Psoas muscle (tissue), 7 donors: ENCODE measurements at regions not wholly inside any gene's neighbourhood (a gene's known extent, or its start where the extent isn't known, plus 50 kb on each side); places are given as distances from the start of the nearest gene placed in this dataset.

Source experiments
- ATAC-seq, 4 donors: fragments of 200-7000 bp; cut with Tn5 transposase; one replicate each; pipeline ENCODE4 v1.9.1; 2020; ENCODE audit warnings: moderate library complexity in 3 of 4, mild to moderate bottlenecking in 2 of 4
- DNase-seq, 2 donors: peaks; one replicate each; pipeline ENCODE4 v3.0.0-alpha.2; 2020
- H3K27ac ChIP-seq: fragments of 200-600 bp; one replicate; pipeline ENCODE4 v1.8.0; 2022
- H3K27me3 ChIP-seq, 3 donors: fragments of 200-600 bp in 1 of 3; one replicate each; pipeline versions ENCODE4 v1.6.1 to v1.8.0; 2013 to 2022; ENCODE audit warnings: low read length in 2 of 3, mild to moderate bottlenecking in 2 of 3, moderate library complexity in 1 of 3; ENCODE audit not compliant: insufficient read depth in 3 of 3
- H3K36me3 ChIP-seq, 2 donors: fragments of 200-600 bp in 1 of 2; one replicate each; pipeline versions ENCODE4 v1.6.1 to v1.8.0; 2013 to 2022; ENCODE audit warnings: low read depth in 1 of 2, mild to moderate bottlenecking in 1 of 2, moderate library complexity in 1 of 2; ENCODE audit not compliant: insufficient read depth in 1 of 2
- H3K4me1 ChIP-seq: fragments of 200-600 bp; one replicate; pipeline ENCODE4 v1.8.0; 2022
- H3K4me3 ChIP-seq: fragments of 200-600 bp; one replicate; pipeline ENCODE4 v1.8.0; 2022; ENCODE audit warnings: mild to moderate bottlenecking
- H3K9me3 ChIP-seq: fragments of 200-600 bp; one replicate; pipeline ENCODE4 v1.8.0; 2022
- WGBS, 3 donors: extraction: QIAGEN DNeasy Blood & Tissue Kit; methylation state at CpG; one replicate each; pipeline versions ENCODE4 v1.1.6 to v1.1.7; 2013; 5-methylcytosine and 5-hydroxymethylcytosine counted together
- intact Hi-C, 2 donors: fragments of 100-400 bp; cut with DNase I; formaldehyde crosslinking; loops; one replicate each; pipeline versions ENCODE4 v1.11.0 to v1.14.2; 2022
- TF ChIP-seq, protein P1 (sequence below): fragments of 200-600 bp; IDR thresholded peaks from one replicate; pipeline ENCODE4 v1.8.0; 2022; ENCODE audit warnings: antibody characterized with exemption
- donor health status: healthy with polysubstance abuse.
- donor health status: DM: no; HTN: no; CAD: no; lungs with moderate emphysema.
- donor health status: Bipolar disorder and iron deficiency.
- donor health status: healthy.
- donor health status: DM: yes; HTN: yes; CAD: no.
- donor health status: DM: no; HTN: no; CAD: no.
- donor health status: DM: yes; HTN: yes; CAD: no.

DNA sequence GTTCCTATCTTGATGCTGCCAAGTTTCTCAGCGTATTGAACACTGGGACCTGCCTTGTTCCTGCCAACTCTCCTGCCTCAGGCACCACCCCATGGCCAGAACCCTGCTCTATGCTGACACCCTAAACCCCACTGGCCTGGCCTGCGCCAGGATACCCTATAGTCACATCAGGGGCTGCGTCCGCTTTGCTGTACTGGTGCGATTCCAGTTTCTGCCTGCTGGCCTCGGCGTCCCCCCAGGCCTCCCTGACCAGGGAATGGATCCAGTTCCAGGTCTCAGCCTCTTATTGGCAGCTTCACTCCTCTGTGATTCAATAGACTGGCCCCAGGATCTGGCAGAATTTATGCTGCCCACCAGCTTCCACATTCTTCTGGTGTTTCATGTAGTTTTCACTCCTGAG lies 55.0 kb downstream of the GPR6 start:
- Histone ChIP-seq H3K27ac (no peak overlapping the region), H3K27me3 (no peaks in the 10 kb centered on the region), H3K9me3 (no peaks in the 10 kb centered on the region), H3K4me3 (no peak overlapping the region), H3K36me3 (no peaks in the 10 kb centered on the region), H3K4me1 (no peaks in the 10 kb centered on the region)
- TF ChIP-seq, protein P1, sequence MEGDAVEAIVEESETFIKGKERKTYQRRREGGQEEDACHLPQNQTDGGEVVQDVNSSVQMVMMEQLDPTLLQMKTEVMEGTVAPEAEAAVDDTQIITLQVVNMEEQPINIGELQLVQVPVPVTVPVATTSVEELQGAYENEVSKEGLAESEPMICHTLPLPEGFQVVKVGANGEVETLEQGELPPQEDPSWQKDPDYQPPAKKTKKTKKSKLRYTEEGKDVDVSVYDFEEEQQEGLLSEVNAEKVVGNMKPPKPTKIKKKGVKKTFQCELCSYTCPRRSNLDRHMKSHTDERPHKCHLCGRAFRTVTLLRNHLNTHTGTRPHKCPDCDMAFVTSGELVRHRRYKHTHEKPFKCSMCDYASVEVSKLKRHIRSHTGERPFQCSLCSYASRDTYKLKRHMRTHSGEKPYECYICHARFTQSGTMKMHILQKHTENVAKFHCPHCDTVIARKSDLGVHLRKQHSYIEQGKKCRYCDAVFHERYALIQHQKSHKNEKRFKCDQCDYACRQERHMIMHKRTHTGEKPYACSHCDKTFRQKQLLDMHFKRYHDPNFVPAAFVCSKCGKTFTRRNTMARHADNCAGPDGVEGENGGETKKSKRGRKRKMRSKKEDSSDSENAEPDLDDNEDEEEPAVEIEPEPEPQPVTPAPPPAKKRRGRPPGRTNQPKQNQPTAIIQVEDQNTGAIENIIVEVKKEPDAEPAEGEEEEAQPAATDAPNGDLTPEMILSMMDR, result no peak
- ATAC-seq (no peak), DNase-seq (no peak)
- WGBS, 3 donors, result 78 to 86% (median 81%) methylated on average over 7 of the region's 7 CpGs
- intact Hi-C loops, result no loop called here

DNA sequence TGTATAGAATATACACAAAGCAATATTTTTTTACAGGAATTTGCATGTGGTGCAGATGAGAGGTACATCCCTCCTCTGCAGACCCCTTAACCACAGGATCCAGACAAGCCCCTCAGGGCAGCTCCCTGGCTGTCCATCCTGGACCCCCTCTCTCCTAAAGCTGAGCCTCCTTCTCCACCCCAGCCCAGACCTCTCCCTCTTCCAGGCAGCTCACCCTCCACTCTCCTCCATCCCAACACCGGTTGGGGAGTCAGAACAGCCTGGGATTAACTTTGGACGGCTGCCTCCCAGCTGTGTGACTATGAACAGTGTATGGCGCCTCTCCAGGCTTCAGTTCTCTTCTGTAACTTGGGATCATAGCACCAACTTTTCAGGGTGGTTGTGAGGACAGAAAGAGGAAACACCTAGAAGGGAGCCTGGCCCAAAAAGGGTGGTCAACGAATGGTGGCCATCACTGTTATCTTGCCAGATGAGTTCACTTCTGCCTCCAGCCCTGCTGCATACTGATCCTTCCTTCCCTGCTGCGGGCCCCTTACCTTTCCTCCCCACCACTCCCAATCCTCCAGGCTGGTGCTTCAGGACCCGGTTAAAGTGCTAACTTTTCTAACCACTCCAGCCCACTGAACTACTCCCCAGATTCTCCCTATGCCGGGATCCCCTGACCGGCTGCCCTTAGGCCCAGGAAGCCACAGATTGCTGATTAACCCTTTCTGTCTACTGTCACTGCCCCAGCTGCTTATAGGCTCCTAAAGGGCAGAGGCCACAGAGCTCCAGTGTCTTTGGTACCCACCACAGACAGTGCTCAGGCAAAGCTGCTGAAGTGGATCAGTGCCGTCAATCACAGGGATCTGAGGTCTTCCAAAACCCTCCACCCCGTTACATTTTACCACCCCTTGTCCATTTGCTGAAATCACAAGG lies 55.9 kb downstream of the GPR6 start:
- H3K27me3 ChIP-seq, result no peaks in the 10 kb centered on the region
- no peak for ATAC-seq
- no peak overlapping the region for H3K4me3 ChIP-seq
- TF ChIP-seq, protein P1, result no peak
- H3K4me1 ChIP-seq, result no peaks in the 10 kb centered on the region
- WGBS, 3 donors, result 57 to 63% (median 59%) methylated on average over 10 of the region's 10 CpGs
- no peaks in the 10 kb centered on the region for H3K36me3 ChIP-seq
- intact Hi-C loops, result no loop called here
- H3K9me3 ChIP-seq, result no peaks in the 10 kb centered on the region
- DNase-seq, result no peak
- no peak overlapping the region for H3K27ac ChIP-seq

DNA sequence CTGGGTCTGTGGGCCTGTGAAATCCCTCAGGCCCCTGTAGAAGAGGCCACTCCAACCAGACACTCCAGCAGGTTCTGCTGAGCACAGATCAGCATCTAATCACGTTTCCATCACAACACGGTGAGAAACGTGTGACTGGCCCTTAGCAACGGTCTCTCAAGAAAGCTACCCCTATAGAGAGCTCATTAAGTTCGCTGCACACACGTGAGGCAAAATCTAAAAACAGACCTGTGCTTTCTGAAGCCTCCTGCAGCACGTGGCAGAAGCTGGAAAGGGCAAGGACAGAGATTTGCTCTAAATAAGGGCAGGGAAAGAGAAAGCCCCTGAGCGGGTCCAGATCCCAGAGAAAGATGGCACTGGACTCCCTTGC lies 56.5 kb downstream of the GPR6 start:
- DNase-seq (no peak), ATAC-seq (no peak)
- Histone ChIP-seq H3K9me3 (no peaks in the 10 kb centered on the region), H3K27me3 (no peaks in the 10 kb centered on the region), H3K4me1 (no peaks in the 10 kb centered on the region), H3K36me3 (no peaks in the 10 kb centered on the region), H3K4me3 (no peak overlapping the region), H3K27ac (no peak overlapping the region)
- intact Hi-C loops, result loop anchor here in 1 of 2 donors (5.0 kb wide), 1 partner anchor 507 kb away; no protein-coding TSS in a partner anchor
- WGBS, 3 donors, result 59 to 67% (median 63%) methylated on average over 8 of the region's 8 CpGs
- TF ChIP-seq, protein P1, result no peak

DNA sequence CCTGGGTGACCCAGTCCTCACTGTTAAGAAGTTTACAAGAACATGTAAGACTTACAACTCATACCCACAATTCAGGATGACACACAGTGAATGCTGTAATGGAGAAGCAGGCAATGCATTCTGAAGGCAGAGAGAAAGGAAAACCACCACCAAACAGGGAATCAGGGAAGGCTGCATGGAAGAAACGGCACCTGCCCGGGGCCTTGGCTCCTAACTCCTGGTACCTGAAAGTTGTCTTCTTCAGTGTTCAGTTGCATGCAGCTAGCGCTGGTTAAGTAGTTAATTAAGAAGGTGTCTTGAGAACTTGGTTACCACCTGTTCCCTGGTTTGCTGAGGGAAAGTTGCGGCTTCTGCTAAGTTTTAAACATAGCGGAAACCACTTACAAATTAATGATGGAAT lies 57.2 kb downstream of the GPR6 start:
- H3K27ac ChIP-seq, result no peak overlapping the region
- no peak for ATAC-seq
- no peaks in the 10 kb centered on the region for H3K36me3 ChIP-seq
- no peaks in the 10 kb centered on the region for H3K27me3 ChIP-seq
- no peaks in the 10 kb centered on the region for H3K4me1 ChIP-seq
- WGBS, 3 donors, result 92 to 98% (median 97%) methylated on average over 5 of the region's 5 CpGs
- intact Hi-C loops, result loop anchor here in 1 of 2 donors (5.0 kb wide), 1 partner anchor 508 kb away; no protein-coding TSS in a partner anchor
- DNase-seq, result no peak
- TF ChIP-seq, protein P1, result no peak
- no peak overlapping the region for H3K4me3 ChIP-seq
- H3K9me3 ChIP-seq, result no peaks in the 10 kb centered on the region
